K562 (cell line): ENCODE measurements at regions not wholly inside any gene's neighbourhood (a gene's known extent, or its start where the extent isn't known, plus 50 kb on each side); places are given as distances from the start of the nearest gene placed in this dataset.

ENCODE experiments used
- AFF4 ChIP-seq: sonication (generic); formaldehyde crosslinking; IDR thresholded peaks from 2 replicates; pipeline ENCODE4 v1.8.0; 2023; ENCODE audit warnings: mild to moderate bottlenecking, missing genetic modification reagents
- ARID4B ChIP-seq: sonication (generic); formaldehyde crosslinking; IDR thresholded peaks from 2 replicates; pipeline ENCODE4 v1.8.0; 2022; ENCODE audit warnings: mild to moderate bottlenecking, missing genetic modification reagents
- CHD1 ChIP-seq: fragments of 200-600 bp; sonication (generic); IDR thresholded peaks from one replicate; pipeline ENCODE4 v1.6.1; 2012; ENCODE audit warnings: mild to moderate bottlenecking, moderate library complexity, low read length, inconsistent platforms
- DMBX1 ChIP-seq: fragments of 250-450 bp; sonication (Bioruptor Pico); IDR thresholded peaks from 2 replicates; pipeline ENCODE4 v1.8.0; 2022; ENCODE audit warnings: inconsistent platforms, mild to moderate bottlenecking, moderate library complexity, borderline replicate concordance
- E2F1 ChIP-seq: sonication (generic); formaldehyde crosslinking; IDR thresholded peaks from 2 replicates; pipeline ENCODE4 v1.8.1; 2023; ENCODE audit warnings: mild to moderate bottlenecking, missing genetic modification reagents, moderate library complexity
- FOXM1 ChIP-seq, 2 experiments: fragments of 450-650 bp in 1 of 2; sonication (generic) in 1 of 2; formaldehyde crosslinking in 1 of 2; IDR thresholded peaks; 2 replicates each; pipeline versions ENCODE4 v1.6.1 to v1.9.0; 2017 to 2022; ENCODE audit warnings: low read depth in 2 of 2, mild to moderate bottlenecking in 2 of 2, missing genetic modification reagents in 1 of 2, moderate library complexity in 1 of 2
- MYC ChIP-seq, 2 experiments: fragments of 250-450 bp in 1 of 2; sonication (Bioruptor Pico) in 1 of 2; IDR thresholded peaks; 2 replicates each; pipeline versions ENCODE4 v1.5.1 to v1.6.1; 2012 to 2021; ENCODE audit warnings: low read depth in 2 of 2, borderline replicate concordance in 1 of 2, improper control_type of control experiment in 1 of 2, low read length in 1 of 2, mild to moderate bottlenecking in 1 of 2, moderate library complexity in 1 of 2
- NR1H2 ChIP-seq: sonication (generic); formaldehyde crosslinking; IDR thresholded peaks from 2 replicates; pipeline ENCODE4 v1.4.0; 2020; ENCODE audit warnings: mild to moderate bottlenecking, missing genetic modification reagents
- OTX1 ChIP-seq: fragments of 450-650 bp; formaldehyde crosslinking; IDR thresholded peaks from 2 replicates; pipeline ENCODE4 v1.4.0; 2022; ENCODE audit warnings: mild to moderate bottlenecking
- PHB ChIP-seq: fragments of 250-450 bp; sonication (Bioruptor Pico); IDR thresholded peaks from 2 replicates; pipeline ENCODE4 v1.5.0; 2021
- POLR2B ChIP-seq: fragments of 450-650 bp; IDR thresholded peaks from 2 replicates; pipeline ENCODE4 v1.6.1; 2018; ENCODE audit warnings: low read depth; ENCODE audit not compliant: partially characterized antibody
- RHOXF2B ChIP-seq: fragments of 250-450 bp; sonication (Bioruptor Pico); conservative IDR thresholded peaks from 2 replicates; pipeline ENCODE4 v1.5.1; 2021
- TEAD1 ChIP-seq, 2 experiments: fragments of 450-650 bp in 1 of 2; sonication (generic) in 1 of 2; formaldehyde crosslinking; IDR thresholded peaks; 2 replicates each; pipeline versions ENCODE4 v1.4.0 to v1.8.0; 2020 to 2022; ENCODE audit warnings: mild to moderate bottlenecking in 2 of 2, missing genetic modification reagents in 1 of 2
- ZFP30 ChIP-seq: fragments of 250-450 bp; sonication (Bioruptor Pico); IDR thresholded peaks from 2 replicates; pipeline ENCODE4 v1.8.0; 2022; ENCODE audit warnings: moderate library complexity, mild to moderate bottlenecking, inconsistent platforms, borderline replicate concordance
- ZNF780A ChIP-seq: fragments of 250-450 bp; sonication (Bioruptor Pico); IDR thresholded peaks from 2 replicates; pipeline ENCODE4 v1.5.0; 2021; ENCODE audit warnings: mild to moderate bottlenecking

DNA sequence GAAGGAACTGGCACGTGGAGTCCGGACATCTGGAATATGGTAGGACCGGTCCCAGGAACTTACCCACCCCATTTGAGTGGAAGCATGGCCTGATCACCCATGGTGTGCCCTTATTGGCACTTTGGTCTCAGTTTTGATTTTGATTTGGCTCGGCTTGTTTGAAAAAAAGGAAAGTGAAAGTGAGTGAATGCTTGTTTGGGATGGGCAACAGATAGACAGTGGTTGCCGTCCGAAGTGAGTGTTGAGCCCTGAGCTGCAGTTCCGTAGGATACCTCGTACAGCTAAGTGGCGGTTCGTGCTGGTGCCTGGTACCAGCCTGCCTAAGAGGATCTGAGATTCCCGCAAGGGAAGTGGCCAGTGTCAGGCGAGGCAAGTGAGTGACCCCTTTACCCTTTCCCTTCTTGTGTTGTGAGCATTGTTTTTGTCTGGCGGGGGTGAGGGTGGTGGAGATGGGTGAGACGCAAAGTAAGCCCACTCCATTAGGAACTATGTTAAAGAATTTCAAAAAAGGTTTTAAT lies 605.8 kb downstream of the UQCRFS1 start (continued):
- TF ChIP-seq RHOXF2B (CRISPR knock-in tag): 0 out of 2 replicates have a peak, but pooled peaks have one; percentile 49
- TF ChIP-seq PHB: peak; percentile 62; the same call in 1 of the 2 replicates
- no peak for TF ChIP-seq FOXM1 (IDR thresholded peaks at IDR 0.05; ENCODE audit: low read depth)
- no peak for TF ChIP-seq FOXM1 (CRISPR knock-in tag; IDR thresholded peaks at IDR 0.05; ENCODE audit: low read depth)
- 0 out of 2 replicates have a peak, but pooled peaks have one; percentile 0 for TF ChIP-seq DMBX1 (CRISPR knock-in tag)
- TF ChIP-seq MYC (IDR thresholded peaks at IDR 0.05; ENCODE audit: low read depth, low read length): no peak
- TF ChIP-seq MYC (CRISPR knock-in tag; IDR thresholded peaks at IDR 0.05; ENCODE audit: borderline replicate concordance, low read depth): peak; percentile 65; the same call in 1 of the 2 replicates
- TF ChIP-seq CHD1: peak; percentile 89
- peak in 1 of 2 experiments; percentile 57; a peak in 2 of 4 replicates for TF ChIP-seq TEAD1 (CRISPR knock-in tag; IDR thresholded peaks at IDR 0.05)
- 0 out of 2 replicates have a peak, but pooled peaks have one; percentile 6 for TF ChIP-seq AFF4 (CRISPR knock-in tag)
- peak; percentile 1; the same call in 1 of the 2 replicates for TF ChIP-seq NR1H2
- TF ChIP-seq OTX1 (CRISPR knock-in tag): peak; percentile 59; the same call in 1 of the 2 replicates
- no peak for TF ChIP-seq E2F1 (CRISPR knock-in tag)
- TF ChIP-seq ZFP30 (CRISPR knock-in tag): 0 out of 2 replicates have a peak, but pooled peaks have one; percentile 2
- TF ChIP-seq ARID4B (CRISPR knock-in tag): peak; percentile 63; the same call in 1 of the 2 replicates
- 0 out of 2 replicates have a peak, but pooled peaks have one; percentile 3 for TF ChIP-seq ZNF780A (CRISPR knock-in tag)
- peak; percentile 58 for TF ChIP-seq POLR2B
